Adrenal gland (tissue), 5 donors: ENCODE measurements at regions not wholly inside any gene's neighbourhood (a gene's known extent, or its start where the extent isn't known, plus 50 kb on each side); places are given as distances from the start of the nearest gene placed in this dataset.

Experiments
- CTCF ChIP-seq, 6 experiments: fragments of 450-650 bp in 4 of 6; fragments of 200-600 bp in 2 of 6; sonication (generic) in 1 of 6; IDR thresholded peaks; 1 replicate in 5 of 6; 2 replicates in 1 of 6; pipeline versions ENCODE4 v1.5.1 to v1.8.0; 2016 to 2021; ENCODE audit warnings: antibody characterized with exemption in 6 of 6, mild to moderate bottlenecking in 2 of 6, moderate library complexity in 1 of 6
- POLR2A ChIP-seq, 2 donors: fragments of 450-650 bp; IDR thresholded peaks; one replicate each; pipeline ENCODE4 v1.6.1; 2017; ENCODE audit warnings: antibody characterized with exemption in 2 of 2, mild to moderate bottlenecking in 2 of 2, moderate library complexity in 1 of 2
- donor health status: DM: no; HTN: no; CAD: no.

GRCh38 chr7:131629217-131629882 is 72.9 kb upstream of the PODXL start:
- TF ChIP-seq CTCF (IDR thresholded peaks at IDR 0.05) = no peak
- TF ChIP-seq POLR2A (IDR thresholded peaks at IDR 0.05) = no peak
